ENCODE measurements at regions not wholly inside any gene's neighbourhood (a gene's known extent, or its start where the extent isn't known, plus 50 kb on each side); places are given as distances from the start of the nearest gene placed in this dataset.

DNA sequence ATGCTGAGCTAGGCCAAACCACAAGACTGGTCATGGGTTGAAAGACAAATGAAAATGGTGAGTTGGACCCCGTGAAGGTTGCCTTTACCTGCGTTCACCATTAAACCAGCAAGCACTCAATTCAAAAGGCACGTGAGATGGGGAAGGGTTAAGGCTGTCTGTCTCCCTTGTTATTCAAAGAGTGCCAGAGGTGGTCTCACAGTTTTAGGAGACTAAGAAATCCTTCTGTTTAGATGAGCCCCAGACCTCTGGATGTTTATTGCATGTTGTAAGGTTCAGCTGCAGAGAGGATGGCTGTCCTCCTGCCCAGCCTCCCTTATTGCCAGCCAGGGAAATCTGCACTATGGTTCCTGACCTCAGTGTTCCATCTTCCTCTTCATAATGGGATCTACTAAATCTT is 498.0 kb upstream of the CELF2 start:
- Histone ChIP-seq H3K9ac (ENCODE audit: low read length) (no peak overlapping the region), H3K4me1 (ENCODE audit: insufficient read depth, low read length, severe bottlenecking) (no peaks in the 10 kb centered on the region), H4K20me1 (ENCODE audit: insufficient read depth, low read length) (no peaks in the 10 kb centered on the region), H3K27ac (ENCODE audit: low read depth, low read length, poor library complexity, severe bottlenecking) (no peak overlapping the region), H3K27me3 (ENCODE audit: insufficient read depth, low read length) (no peaks in the 10 kb centered on the region), H3K4me2 (ENCODE audit: low read length) (no peak overlapping the region), H3K4me3 (ENCODE audit: low read depth, low read length, poor library complexity, severe bottlenecking) (no peak overlapping the region), H3F3A (ENCODE audit: insufficient read depth, low read length) (no peaks in the 10 kb centered on the region), H2AFZ (ENCODE audit: low read length) (no peak overlapping the region), H3K9me2 (ENCODE audit: low read depth, low read length) (no peaks in the 10 kb centered on the region), H3K36me3 (ENCODE audit: insufficient read depth, low read length) (no peaks in the 10 kb centered on the region), H3K79me2 (ENCODE audit: insufficient read depth, low read length) (no peaks in the 10 kb centered on the region), H3K9me3 (ENCODE audit: low read length) (no peaks in the 10 kb centered on the region)
- TF ChIP-seq EZH2 (IDR thresholded peaks at IDR 0.05; ENCODE audit: borderline replicate concordance, low read length) = no peak
- TF ChIP-seq, protein P1, sequence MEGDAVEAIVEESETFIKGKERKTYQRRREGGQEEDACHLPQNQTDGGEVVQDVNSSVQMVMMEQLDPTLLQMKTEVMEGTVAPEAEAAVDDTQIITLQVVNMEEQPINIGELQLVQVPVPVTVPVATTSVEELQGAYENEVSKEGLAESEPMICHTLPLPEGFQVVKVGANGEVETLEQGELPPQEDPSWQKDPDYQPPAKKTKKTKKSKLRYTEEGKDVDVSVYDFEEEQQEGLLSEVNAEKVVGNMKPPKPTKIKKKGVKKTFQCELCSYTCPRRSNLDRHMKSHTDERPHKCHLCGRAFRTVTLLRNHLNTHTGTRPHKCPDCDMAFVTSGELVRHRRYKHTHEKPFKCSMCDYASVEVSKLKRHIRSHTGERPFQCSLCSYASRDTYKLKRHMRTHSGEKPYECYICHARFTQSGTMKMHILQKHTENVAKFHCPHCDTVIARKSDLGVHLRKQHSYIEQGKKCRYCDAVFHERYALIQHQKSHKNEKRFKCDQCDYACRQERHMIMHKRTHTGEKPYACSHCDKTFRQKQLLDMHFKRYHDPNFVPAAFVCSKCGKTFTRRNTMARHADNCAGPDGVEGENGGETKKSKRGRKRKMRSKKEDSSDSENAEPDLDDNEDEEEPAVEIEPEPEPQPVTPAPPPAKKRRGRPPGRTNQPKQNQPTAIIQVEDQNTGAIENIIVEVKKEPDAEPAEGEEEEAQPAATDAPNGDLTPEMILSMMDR (IDR thresholded peaks at IDR 0.05; ENCODE audit: low read length) = no peak

DNA sequence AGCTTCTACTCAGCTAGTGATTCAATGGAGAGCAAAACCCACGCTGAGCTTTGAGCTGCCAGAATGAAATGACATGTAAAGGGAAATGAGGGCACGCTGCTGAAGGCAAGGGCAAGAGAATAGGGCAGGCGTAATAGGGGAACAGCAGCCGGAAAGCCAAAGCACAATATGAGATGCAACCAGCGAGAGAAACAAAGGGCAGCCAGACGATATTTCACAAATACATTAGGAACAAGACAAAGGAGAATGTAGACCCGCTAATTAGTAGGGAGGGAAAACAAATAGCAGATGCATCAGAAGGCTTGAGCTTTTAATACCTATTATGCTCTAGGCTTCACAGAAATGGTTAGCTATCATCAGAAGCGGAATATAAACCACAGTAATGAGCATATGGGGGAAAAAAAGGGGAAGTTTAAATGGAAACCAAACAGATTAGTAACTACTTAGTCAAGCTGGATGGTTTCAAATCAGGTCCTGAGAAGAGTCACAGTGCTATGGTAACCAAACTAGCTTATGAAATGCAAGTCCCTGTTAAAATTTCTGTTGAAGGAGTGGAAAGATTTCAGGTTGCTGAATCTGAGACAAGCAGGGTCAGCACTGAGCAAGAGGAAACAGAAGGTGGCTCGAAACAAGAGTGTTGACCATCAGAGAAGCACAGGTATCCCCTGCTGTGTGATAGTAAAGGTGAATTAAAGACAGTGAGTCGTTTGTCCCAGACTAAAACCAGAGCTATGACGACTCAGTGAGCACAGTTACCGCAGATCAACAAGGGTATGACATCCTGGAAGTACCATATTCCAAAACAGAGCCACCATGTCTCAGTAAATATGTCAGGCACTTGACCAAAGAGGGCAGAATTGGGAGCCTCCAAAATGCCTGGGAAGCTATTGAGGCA is 496.9 kb upstream of the CELF2 start:
- H3K79me2 ChIP-seq (ENCODE audit: insufficient read depth, low read length) = no peaks in the 10 kb centered on the region
- H3K9ac ChIP-seq (ENCODE audit: low read length) = no peak overlapping the region
- H3K27ac ChIP-seq (ENCODE audit: low read depth, low read length, poor library complexity, severe bottlenecking) = no peak overlapping the region
- no peaks in the 10 kb centered on the region for H4K20me1 ChIP-seq (ENCODE audit: insufficient read depth, low read length)
- no peaks in the 10 kb centered on the region for H3K27me3 ChIP-seq (ENCODE audit: insufficient read depth, low read length)
- H3K4me3 ChIP-seq (ENCODE audit: low read depth, low read length, poor library complexity, severe bottlenecking) = no peak overlapping the region
- H3K9me3 ChIP-seq (ENCODE audit: low read length) = no peaks in the 10 kb centered on the region
- H2AFZ ChIP-seq (ENCODE audit: low read length) = no peak overlapping the region
- H3K9me2 ChIP-seq (ENCODE audit: low read depth, low read length) = no peaks in the 10 kb centered on the region
- no peaks in the 10 kb centered on the region for H3K4me1 ChIP-seq (ENCODE audit: insufficient read depth, low read length, severe bottlenecking)
- no peaks in the 10 kb centered on the region for H3K36me3 ChIP-seq (ENCODE audit: insufficient read depth, low read length)
- no peaks in the 10 kb centered on the region for H3F3A ChIP-seq (ENCODE audit: insufficient read depth, low read length)
- TF ChIP-seq, protein P1 (IDR thresholded peaks at IDR 0.05; ENCODE audit: low read length) = no peak
- TF ChIP-seq EZH2 (IDR thresholded peaks at IDR 0.05; ENCODE audit: borderline replicate concordance, low read length) = no peak
- H3K4me2 ChIP-seq (ENCODE audit: low read length) = no peak overlapping the region

DNA sequence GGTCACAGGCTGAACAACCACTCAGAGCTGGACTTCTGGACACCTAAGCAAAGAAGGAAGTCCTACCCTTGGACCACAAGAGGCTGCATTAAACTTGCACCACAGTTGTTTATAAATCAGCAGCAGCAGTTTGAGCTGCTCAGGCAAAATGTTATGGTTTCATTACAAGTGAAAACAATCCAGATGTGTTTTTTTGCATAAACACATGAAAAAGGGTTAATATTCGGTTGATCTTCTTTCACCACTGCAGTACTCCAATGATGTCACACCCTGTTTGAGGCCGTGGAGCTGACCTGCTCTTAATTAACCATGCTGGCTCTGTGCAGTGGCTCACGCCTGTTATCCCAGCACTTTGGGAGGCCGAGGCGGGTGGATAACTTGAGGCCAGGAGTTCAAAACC is 490.8 kb upstream of the CELF2 start:
- H2AFZ ChIP-seq (ENCODE audit: low read length) = no peak overlapping the region
- no peak overlapping the region for H3K9ac ChIP-seq (ENCODE audit: low read length)
- H3K27ac ChIP-seq (ENCODE audit: low read depth, low read length, poor library complexity, severe bottlenecking) = no peak overlapping the region
- H3K4me3 ChIP-seq (ENCODE audit: low read depth, low read length, poor library complexity, severe bottlenecking) = no peak overlapping the region
- no peaks in the 10 kb centered on the region for H3K9me3 ChIP-seq (ENCODE audit: low read length)
- no peaks in the 10 kb centered on the region for H4K20me1 ChIP-seq (ENCODE audit: insufficient read depth, low read length)
- H3K27me3 ChIP-seq (ENCODE audit: insufficient read depth, low read length) = no peaks in the 10 kb centered on the region
- no peak overlapping the region for H3K4me2 ChIP-seq (ENCODE audit: low read length)
- H3K79me2 ChIP-seq (ENCODE audit: insufficient read depth, low read length) = no peaks in the 10 kb centered on the region
- no peaks in the 10 kb centered on the region for H3K36me3 ChIP-seq (ENCODE audit: insufficient read depth, low read length)
- no peaks in the 10 kb centered on the region for H3F3A ChIP-seq (ENCODE audit: insufficient read depth, low read length)
- no peaks in the 10 kb centered on the region for H3K4me1 ChIP-seq (ENCODE audit: insufficient read depth, low read length, severe bottlenecking)
- no peaks in the 10 kb centered on the region for H3K9me2 ChIP-seq (ENCODE audit: low read depth, low read length)
- TF ChIP-seq, protein P1 (IDR thresholded peaks at IDR 0.05; ENCODE audit: low read length) = no peak
- TF ChIP-seq EZH2 (IDR thresholded peaks at IDR 0.05; ENCODE audit: borderline replicate concordance, low read length) = no peak
